OCI-LY7 (cell line): ENCODE measurements at regions not wholly inside any gene's neighbourhood (a gene's known extent, or its start where the extent isn't known, plus 50 kb on each side); places are given as distances from the start of the nearest gene placed in this dataset.

Experiments
- BruUV-seq: library from RNA; stranded (reverse); fragments of 400-500 nt; replicated peaks from 2 replicates; lab custom pipeline; 2021; lab: Mats Ljungman, UMichigan
- CTCF ChIA-PET: fragments of 300-600 bp; sonication (Branson Sonifier 250); formaldehyde crosslinking; loops from one replicate; lab custom pipeline; 2022; ENCODE audit warnings: antibody characterized with exemption; ENCODE audit not compliant: unreplicated experiment; lab: Charles Lee
- POLR2A ChIA-PET: fragments of 300-600 bp; sonication (Branson Sonifier 250); formaldehyde crosslinking; loops from one replicate; lab custom pipeline; 2022; ENCODE audit warnings: antibody characterized with exemption; lab: Charles Lee
- DNase-seq: peaks from one replicate; pipeline ENCODE4 v3.0.0-alpha.2; 2015; ENCODE audit warnings: low spot score
- H2AFZ ChIP-seq: fragments of 200-600 bp; sonication (generic), shearing (Covaris generic); 2 replicates; pipeline ENCODE4 v1.6.1; 2014; ENCODE audit warnings: mild to moderate bottlenecking, antibody characterized with exemption, low read length, moderate library complexity
- H3K27ac ChIP-seq: fragments of 200-600 bp; sonication (generic); 2 replicates; pipeline ENCODE4 v1.5.1; 2014; ENCODE audit warnings: mixed run types, low read depth, mild to moderate bottlenecking, moderate library complexity, low read length, inconsistent platforms; ENCODE audit not compliant: poor library complexity, severe bottlenecking
- H3K36me3 ChIP-seq: fragments of 200-600 bp; sonication (generic); 2 replicates; pipeline ENCODE4 v1.6.1; 2014; ENCODE audit warnings: mild to moderate bottlenecking, antibody characterized with exemption, low read length, moderate library complexity, mixed read lengths; ENCODE audit not compliant: insufficient read depth
- H3K4me1 ChIP-seq: fragments of 200-600 bp; sonication (generic); 2 replicates; pipeline ENCODE4 v1.5.1; 2014; ENCODE audit warnings: mild to moderate bottlenecking, low read length; ENCODE audit not compliant: insufficient read depth, poor library complexity, severe bottlenecking
- H3K4me2 ChIP-seq: fragments of 200-600 bp; sonication (generic); 2 replicates; pipeline ENCODE4 v1.6.1; 2014; ENCODE audit warnings: mild to moderate bottlenecking, low read length
- H3K4me3 ChIP-seq: fragments of 200-600 bp; sonication (generic); 2 replicates; pipeline ENCODE4 v1.5.1; 2014; ENCODE audit warnings: mild to moderate bottlenecking, low read depth, low read length; ENCODE audit not compliant: poor library complexity, severe bottlenecking
- H3K79me2 ChIP-seq: fragments of 200-600 bp; sonication (generic); 2 replicates; pipeline ENCODE4 v1.6.1; 2016; ENCODE audit warnings: low read depth, mild to moderate bottlenecking, low read length, moderate library complexity, mixed read lengths; ENCODE audit not compliant: insufficient read depth
- H3K9me2 ChIP-seq: fragments of 200-600 bp; sonication (generic); 2 replicates; pipeline ENCODE4 v1.6.1; 2016; ENCODE audit warnings: mild to moderate bottlenecking, low read length, mixed read lengths; ENCODE audit not compliant: insufficient read depth
- H3K9me3 ChIP-seq: fragments of 200-600 bp; sonication (generic); 2 replicates; pipeline ENCODE4 v1.6.1; 2014; ENCODE audit warnings: mild to moderate bottlenecking, mixed run types, low read length, mixed read lengths
- H4K20me1 ChIP-seq: fragments of 200-600 bp; sonication (generic); 2 replicates; pipeline ENCODE4 v1.6.1; 2014; ENCODE audit warnings: mild to moderate bottlenecking, antibody characterized with exemption, low read length, moderate library complexity, mixed read lengths; ENCODE audit not compliant: insufficient read depth
- EZH2phosphoT487 ChIP-seq: fragments of 200-600 bp; sonication (generic); IDR thresholded peaks from 2 replicates; pipeline ENCODE4 v1.6.1; 2018; ENCODE audit warnings: low read depth, borderline replicate concordance, mild to moderate bottlenecking, mixed run types, antibody characterized with exemption, low read length, moderate library complexity, mixed read lengths
- intact Hi-C: fragments of 100-400 bp; cut with micrococcal nuclease; formaldehyde crosslinking; loops from one replicate; pipeline ENCODE4 v1.10.0; 2022; ENCODE audit not compliant: unreplicated experiment
- TF ChIP-seq, protein P1 (sequence below): fragments of 200-600 bp; sonication (generic); conservative IDR thresholded peaks from 2 replicates; pipeline ENCODE4 v1.5.1; 2014; ENCODE audit warnings: mild to moderate bottlenecking, antibody characterized with exemption, low read length, moderate library complexity, mixed read lengths

DNA sequence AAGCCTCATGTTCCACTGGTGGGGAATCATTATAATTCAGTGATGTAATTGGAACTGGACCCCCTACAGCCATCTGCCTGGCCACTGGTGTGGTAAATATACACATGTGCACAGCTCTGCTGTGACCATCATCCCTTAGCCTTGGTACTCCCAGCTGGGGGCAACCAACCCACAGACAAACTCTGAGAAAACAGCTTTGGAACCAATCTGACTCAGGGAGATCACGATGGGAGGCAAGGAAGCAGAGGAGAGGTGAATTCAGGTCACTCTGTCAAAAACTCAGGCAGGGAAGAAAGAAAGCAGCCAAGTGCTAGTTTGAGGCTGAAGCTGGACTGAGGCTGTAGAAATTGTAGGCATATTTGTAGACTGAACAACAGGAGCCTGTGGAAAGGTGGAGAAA lies 197.8 kb upstream of the GALNT2 start:
- no peaks in the 10 kb centered on the region for H3K9me3 ChIP-seq
- no peaks in the 10 kb centered on the region for H3K36me3 ChIP-seq
- no TSS peak for BruUV-seq
- H3K9me2 ChIP-seq, result no peaks in the 10 kb centered on the region
- no peaks in the 10 kb centered on the region for H3K79me2 ChIP-seq
- no peaks in the 10 kb centered on the region for H4K20me1 ChIP-seq
- no peak overlapping the region for H2AFZ ChIP-seq
- ChIA-PET POLR2A (no interaction called here), CTCF (no interaction called here)
- no peak overlapping the region for H3K27ac ChIP-seq
- no peak for DNase-seq
- H3K4me1 ChIP-seq, result no peaks in the 10 kb centered on the region
- no peak overlapping the region for H3K4me3 ChIP-seq
- intact Hi-C loops, result no loop called here
- H3K4me2 ChIP-seq, result no peak overlapping the region
- no peak for TF ChIP-seq EZH2phosphoT487
- TF ChIP-seq, protein P1, sequence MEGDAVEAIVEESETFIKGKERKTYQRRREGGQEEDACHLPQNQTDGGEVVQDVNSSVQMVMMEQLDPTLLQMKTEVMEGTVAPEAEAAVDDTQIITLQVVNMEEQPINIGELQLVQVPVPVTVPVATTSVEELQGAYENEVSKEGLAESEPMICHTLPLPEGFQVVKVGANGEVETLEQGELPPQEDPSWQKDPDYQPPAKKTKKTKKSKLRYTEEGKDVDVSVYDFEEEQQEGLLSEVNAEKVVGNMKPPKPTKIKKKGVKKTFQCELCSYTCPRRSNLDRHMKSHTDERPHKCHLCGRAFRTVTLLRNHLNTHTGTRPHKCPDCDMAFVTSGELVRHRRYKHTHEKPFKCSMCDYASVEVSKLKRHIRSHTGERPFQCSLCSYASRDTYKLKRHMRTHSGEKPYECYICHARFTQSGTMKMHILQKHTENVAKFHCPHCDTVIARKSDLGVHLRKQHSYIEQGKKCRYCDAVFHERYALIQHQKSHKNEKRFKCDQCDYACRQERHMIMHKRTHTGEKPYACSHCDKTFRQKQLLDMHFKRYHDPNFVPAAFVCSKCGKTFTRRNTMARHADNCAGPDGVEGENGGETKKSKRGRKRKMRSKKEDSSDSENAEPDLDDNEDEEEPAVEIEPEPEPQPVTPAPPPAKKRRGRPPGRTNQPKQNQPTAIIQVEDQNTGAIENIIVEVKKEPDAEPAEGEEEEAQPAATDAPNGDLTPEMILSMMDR, result no peak

DNA sequence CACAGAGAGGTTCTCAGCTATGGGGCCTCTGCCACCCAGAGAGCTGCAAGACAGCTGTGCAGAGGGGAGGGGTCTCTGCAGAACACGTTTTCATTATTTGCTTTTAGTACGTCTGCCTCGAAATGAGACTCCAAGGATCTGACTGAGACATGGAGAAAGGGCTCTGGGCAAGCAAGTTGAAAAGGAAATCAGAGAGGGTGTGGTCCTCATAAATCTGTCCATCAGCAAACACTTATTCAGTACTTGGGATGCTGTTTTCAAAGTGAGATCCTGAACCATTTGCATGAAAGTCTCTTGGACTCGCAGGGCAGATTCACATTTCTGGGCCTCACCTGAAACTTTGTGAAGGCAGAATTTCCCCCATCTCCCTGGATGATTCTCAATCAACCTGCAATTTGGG lies 197.4 kb upstream of the GALNT2 start:
- Histone ChIP-seq H3K4me1 (no peaks in the 10 kb centered on the region), H3K27ac (no peak overlapping the region), H3K9me2 (no peaks in the 10 kb centered on the region), H3K4me2 (no peak overlapping the region), H3K9me3 (no peaks in the 10 kb centered on the region), H3K4me3 (no peak overlapping the region), H4K20me1 (no peaks in the 10 kb centered on the region), H2AFZ (no peak overlapping the region), H3K36me3 (no peaks in the 10 kb centered on the region), H3K79me2 (no peaks in the 10 kb centered on the region)
- no peak for TF ChIP-seq EZH2phosphoT487
- TF ChIP-seq, protein P1, result no peak
- intact Hi-C loops, result no loop called here
- ChIA-PET POLR2A (no interaction called here), CTCF (no interaction called here)
- BruUV-seq, result no TSS peak
- no peak for DNase-seq

DNA sequence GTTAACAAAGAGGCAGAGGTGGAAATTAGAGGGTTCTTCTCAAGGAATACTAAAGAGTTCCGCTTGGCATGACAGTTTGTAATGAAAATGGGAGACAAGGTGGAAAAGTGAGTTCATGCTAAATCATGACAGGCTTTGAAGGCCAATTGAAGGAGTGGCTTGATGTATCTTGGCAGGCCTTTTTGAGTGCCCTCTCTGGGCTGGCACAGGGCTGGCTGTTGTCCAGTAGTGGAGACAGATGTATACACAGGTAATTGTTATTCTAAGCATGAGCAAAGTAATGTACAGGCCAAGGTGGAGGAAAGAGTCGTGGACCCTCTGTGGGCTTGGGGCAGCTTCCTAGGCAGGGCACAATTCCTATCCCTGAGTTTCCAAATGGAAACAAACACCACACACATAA lies 196.7 kb upstream of the GALNT2 start:
- Histone ChIP-seq H2AFZ (no peak overlapping the region), H3K36me3 (no peaks in the 10 kb centered on the region), H3K4me1 (no peaks in the 10 kb centered on the region), H3K79me2 (no peaks in the 10 kb centered on the region), H3K27ac (no peak overlapping the region), H3K4me2 (no peak overlapping the region), H3K9me2 (no peaks in the 10 kb centered on the region), H4K20me1 (no peaks in the 10 kb centered on the region), H3K9me3 (no peaks in the 10 kb centered on the region), H3K4me3 (no peak overlapping the region)
- TF ChIP-seq EZH2phosphoT487, result no peak
- TF ChIP-seq, protein P1, result no peak
- BruUV-seq, result no TSS peak
- no peak for DNase-seq
- POLR2A ChIA-PET, result interaction anchor here (0.5 kb wide), 1 partner anchor 1703 kb away, joined by 3 read pairs; no protein-coding TSS in a partner anchor
- intact Hi-C loops, result no loop called here
- CTCF ChIA-PET, result no interaction called here
